KBM-7 (cell line): ENCODE measurements at regions not wholly inside any gene's neighbourhood (a gene's known extent, or its start where the extent isn't known, plus 50 kb on each side); places are given as distances from the start of the nearest gene placed in this dataset.
"Not testable (repeated sequence)": the region's sequence is repeated elsewhere in the genome, so short reads cannot be mapped to it uniquely, and the experiment has no call there.

Experiments
- DNase-seq: peaks from one replicate; pipeline ENCODE4 v3.0.0-alpha.2; 2015
- in situ Hi-C: fragments of 300-500 bp; cut with MboI; formaldehyde crosslinking; loops from 2 replicates; pipeline ENCODE4 v1.14.3; 2020; ENCODE audit warnings: low sequenced_read_pairs, low pct_unique_long_range_greater_than_20kb, mixed read lengths

GRCh38 chr14:105774585-105775348 lies 248.4 kb downstream of the TMEM121 start:
- DNase-seq, in situ Hi-C loops: not testable (repeated sequence)

GRCh38 chr14:105775349-105775923 lies 249.1 kb downstream of the TMEM121 start:
- in situ Hi-C loops, result not testable (repeated sequence)
- DNase-seq, result peak; percentile 18

GRCh38 chr14:105776112-105776511 lies 249.7 kb downstream of the TMEM121 start:
- in situ Hi-C loops, DNase-seq: not testable (repeated sequence)

GRCh38 chr14:105776924-105777323 lies 250.5 kb downstream of the TMEM121 start:
- no peak for DNase-seq
- in situ Hi-C loops, result no loop called here

- no peak for DNase-seq
- in situ Hi-C loops, result no loop called here
These were observed 257.3 kb downstream of the TMEM121 start for GRCh38 chr14:105783707-105784106.

GRCh38 chr14:105793836-105794235 lies 267.5 kb downstream of the TMEM121 start:
- peak; percentile 16 for DNase-seq
- in situ Hi-C loops, result no loop called here

GRCh38 chr14:105797546-105797945 lies 271.2 kb downstream of the TMEM121 start:
- in situ Hi-C loops, result no loop called here
- no peak for DNase-seq

- in situ Hi-C loops, result no loop called here
- DNase-seq, result no peak
These were observed 279.3 kb downstream of the TMEM121 start for GRCh38 chr14:105805701-105806100.

GRCh38 chr14:105806568-105806967 lies 280.2 kb downstream of the TMEM121 start:
- in situ Hi-C loops, result no loop called here
- no peak for DNase-seq

- in situ Hi-C loops, result no loop called here
- DNase-seq, result peak; percentile 24
These were observed 291.8 kb downstream of the TMEM121 start for GRCh38 chr14:105817971-105818711.

GRCh38 chr14:105818712-105819005 lies 292.3 kb downstream of the TMEM121 start:
- DNase-seq, result no peak
- in situ Hi-C loops, result no loop called here

GRCh38 chr14:105830171-105830570 lies 303.8 kb downstream of the TMEM121 start:
- no peak for DNase-seq
- in situ Hi-C loops, result no loop called here

GRCh38 chr14:105836160-105836559 lies 309.8 kb downstream of the TMEM121 start:
- in situ Hi-C loops, result no loop called here
- DNase-seq, result no peak

- no peak for DNase-seq
- in situ Hi-C loops, result no loop called here
These were observed 310.3 kb downstream of the TMEM121 start for GRCh38 chr14:105836730-105837129.

- no peak for DNase-seq
- in situ Hi-C loops, result no loop called here
These were observed 311.1 kb downstream of the TMEM121 start for GRCh38 chr14:105837349-105838063.

- DNase-seq, result no peak
- in situ Hi-C loops, result no loop called here
These were observed 311.7 kb downstream of the TMEM121 start for GRCh38 chr14:105838107-105838506.

- DNase-seq, result no peak
- in situ Hi-C loops, result no loop called here
These were observed 312.4 kb downstream of the TMEM121 start for GRCh38 chr14:105838591-105839424.

- no peak for DNase-seq
- in situ Hi-C loops, result no loop called here
These were observed 313.3 kb downstream of the TMEM121 start for GRCh38 chr14:105839425-105840265.
